ENCODE measurements at regions not wholly inside any gene's neighbourhood (a gene's known extent, or its start where the extent isn't known, plus 50 kb on each side); places are given as distances from the start of the nearest gene placed in this dataset.

GRCh38 chr15:62547584-62547983 lies 382.5 kb upstream of the C2CD4B start:
- no peaks in the 10 kb centered on the region for H4K20me1 ChIP-seq (ENCODE audit: insufficient read depth, poor library complexity, severe bottlenecking)
- no peaks in the 10 kb centered on the region for H3K36me3 ChIP-seq (replicated peaks; ENCODE audit: insufficient read depth, low read depth)
- no peaks in the 10 kb centered on the region for H3K9me3 ChIP-seq (ENCODE audit: low read depth)
- no peaks in the 10 kb centered on the region for H3K27me3 ChIP-seq
- no peak for TF ChIP-seq EZH2phosphoT487 (IDR thresholded peaks at IDR 0.05; ENCODE audit: low read depth, severe bottlenecking, unreplicated experiment)
- no peak for TF ChIP-seq EZH2 (IDR thresholded peaks at IDR 0.05; ENCODE audit: borderline replicate concordance)
- no peak for TF ChIP-seq CTCF (IDR thresholded peaks at IDR 0.05; ENCODE audit: poor library complexity)
- no peak overlapping the region for H3K4me2 ChIP-seq
- peaks cover 4% of the 10 kb centered on the region for H3K4me1 ChIP-seq (ENCODE audit: insufficient read depth)
- WGBS (ENCODE audit: low lambda C conversion rate, missing lambda C conversion rate): 91% methylated on average over 3 of the region's 3 CpGs
- no peak overlapping the region for H3K4me3 ChIP-seq
- no peak overlapping the region for H2AFZ ChIP-seq
- peaks cover 11% of the 10 kb centered on the region for H3K79me2 ChIP-seq
- no peaks in the 10 kb centered on the region for H3K9me2 ChIP-seq (replicated peaks; ENCODE audit: insufficient read depth)
- no peak for DNase-seq (ENCODE audit: low spot score)
- no peak overlapping the region for H3K27ac ChIP-seq

GRCh38 chr15:62549345-62549970 lies 384.4 kb upstream of the C2CD4B start:
- Histone ChIP-seq H3K9me2 (replicated peaks; ENCODE audit: insufficient read depth) (no peaks in the 10 kb centered on the region), H3K4me2 (no peak overlapping the region), H3K36me3 (replicated peaks; ENCODE audit: insufficient read depth, low read depth) (no peaks in the 10 kb centered on the region), H3K4me3 (no peak overlapping the region), H3K27me3 (no peaks in the 10 kb centered on the region), H4K20me1 (ENCODE audit: insufficient read depth, poor library complexity, severe bottlenecking) (no peaks in the 10 kb centered on the region), H2AFZ (no peak overlapping the region), H3K79me2 (peaks cover 14% of the 10 kb centered on the region), H3K4me1 (ENCODE audit: insufficient read depth) (peaks cover 4% of the 10 kb centered on the region), H3K9me3 (ENCODE audit: low read depth) (no peaks in the 10 kb centered on the region), H3K27ac (no peak overlapping the region)
- WGBS (ENCODE audit: low lambda C conversion rate, missing lambda C conversion rate): 74% methylated on average over 5 of the region's 5 CpGs
- peak; percentile 38 for DNase-seq (ENCODE audit: low spot score)
- no peak for TF ChIP-seq EZH2phosphoT487 (IDR thresholded peaks at IDR 0.05; ENCODE audit: low read depth, severe bottlenecking, unreplicated experiment)
- TF ChIP-seq EZH2 (IDR thresholded peaks at IDR 0.05; ENCODE audit: borderline replicate concordance): no peak
- TF ChIP-seq CTCF (IDR thresholded peaks at IDR 0.05; ENCODE audit: poor library complexity): peak; percentile 44

- Histone ChIP-seq H3K27me3 (no peaks in the 10 kb centered on the region), H2AFZ (no peak overlapping the region), H4K20me1 (ENCODE audit: insufficient read depth, poor library complexity, severe bottlenecking) (no peaks in the 10 kb centered on the region), H3K4me3 (no peak overlapping the region), H3K9me2 (replicated peaks; ENCODE audit: insufficient read depth) (no peaks in the 10 kb centered on the region), H3K36me3 (replicated peaks; ENCODE audit: insufficient read depth, low read depth) (no peaks in the 10 kb centered on the region), H3K79me2 (peaks cover 14% of the 10 kb centered on the region), H3K4me1 (ENCODE audit: insufficient read depth) (peaks cover 4% of the 10 kb centered on the region), H3K9me3 (ENCODE audit: low read depth) (no peaks in the 10 kb centered on the region), H3K4me2 (no peak overlapping the region), H3K27ac (no peak overlapping the region)
- DNase-seq (ENCODE audit: low spot score): no peak
- TF ChIP-seq EZH2phosphoT487 (IDR thresholded peaks at IDR 0.05; ENCODE audit: low read depth, severe bottlenecking, unreplicated experiment) (no peak), CTCF (IDR thresholded peaks at IDR 0.05; ENCODE audit: poor library complexity) (no peak), EZH2 (IDR thresholded peaks at IDR 0.05; ENCODE audit: borderline replicate concordance) (no peak)
- WGBS (ENCODE audit: low lambda C conversion rate, missing lambda C conversion rate): 78% methylated on average over 3 of the region's 3 CpGs
Measured at GRCh38 chr15:62550106-62550505, 385.0 kb upstream of the C2CD4B start.
